ENCODE measurements at regions not wholly inside any gene's neighbourhood (a gene's known extent, or its start where the extent isn't known, plus 50 kb on each side); places are given as distances from the start of the nearest gene placed in this dataset.

- no peak for DNase-seq (ENCODE audit: low spot score)
These were observed 486.8 kb upstream of the GOLIM4 start for GRCh38 chr3:168582503-168582902.

- DNase-seq (ENCODE audit: low spot score), result no peak
These were observed 486.1 kb upstream of the GOLIM4 start for GRCh38 chr3:168581771-168582225.

GRCh38 chr3:168579010-168579409 lies 483.3 kb upstream of the GOLIM4 start:
- no peak for DNase-seq (ENCODE audit: low spot score)

GRCh38 chr3:168575750-168576149 lies 480.0 kb upstream of the GOLIM4 start:
- DNase-seq (ENCODE audit: low spot score), result no peak

GRCh38 chr3:168574455-168575158 lies 478.9 kb upstream of the GOLIM4 start:
- peak; percentile 9 for DNase-seq (ENCODE audit: low spot score)

- DNase-seq (ENCODE audit: low spot score), result no peak
These were observed 474.9 kb upstream of the GOLIM4 start for GRCh38 chr3:168570404-168571155.

- DNase-seq (ENCODE audit: low spot score), result no peak
These were observed 463.1 kb upstream of the GOLIM4 start for GRCh38 chr3:168558728-168559411.

- no peak for DNase-seq (ENCODE audit: low spot score)
These were observed 456.5 kb upstream of the GOLIM4 start for GRCh38 chr3:168552251-168552650.

- no peak for DNase-seq (ENCODE audit: low spot score)
These were observed 453.0 kb upstream of the GOLIM4 start for GRCh38 chr3:168548719-168549118.

GRCh38 chr3:168546707-168547106 lies 451.0 kb upstream of the GOLIM4 start:
- no peak for DNase-seq (ENCODE audit: low spot score)

GRCh38 chr3:168545591-168545990 lies 449.9 kb upstream of the GOLIM4 start:
- no peak for DNase-seq (ENCODE audit: low spot score)

GRCh38 chr3:168544097-168544957 lies 448.6 kb upstream of the GOLIM4 start:
- DNase-seq (ENCODE audit: low spot score), result no peak

GRCh38 chr3:168540726-168541125 lies 445.0 kb upstream of the GOLIM4 start:
- DNase-seq (ENCODE audit: low spot score), result no peak

- no peak for DNase-seq (ENCODE audit: low spot score)
These were observed 444.2 kb upstream of the GOLIM4 start for GRCh38 chr3:168539909-168540308.

- no peak for DNase-seq (ENCODE audit: low spot score)
These were observed 439.0 kb upstream of the GOLIM4 start for GRCh38 chr3:168534761-168535160.

GRCh38 chr3:168533600-168533999 lies 437.9 kb upstream of the GOLIM4 start:
- no peak for DNase-seq (ENCODE audit: low spot score)

- DNase-seq (ENCODE audit: low spot score), result no peak
These were observed 436.4 kb upstream of the GOLIM4 start for GRCh38 chr3:168532135-168532534.

- DNase-seq (ENCODE audit: low spot score), result no peak
These were observed 435.4 kb upstream of the GOLIM4 start for GRCh38 chr3:168531116-168531515.

- DNase-seq (ENCODE audit: low spot score), result no peak
These were observed 428.4 kb upstream of the GOLIM4 start for GRCh38 chr3:168524129-168524528.

GRCh38 chr3:168517249-168518071 lies 421.7 kb upstream of the GOLIM4 start:
- peak; percentile 2 for DNase-seq (ENCODE audit: low spot score)

- DNase-seq (ENCODE audit: low spot score), result no peak
These were observed 418.5 kb upstream of the GOLIM4 start for GRCh38 chr3:168514252-168514651.

All from HuH-7 (cell line).